GM19025 (cell line): ENCODE measurements at regions not wholly inside any gene's neighbourhood (a gene's known extent, or its start where the extent isn't known, plus 50 kb on each side); places are given as distances from the start of the nearest gene placed in this dataset.
"Not testable (repeated sequence)": the region's sequence is repeated elsewhere in the genome, so short reads cannot be mapped to it uniquely, and the experiment has no call there.

Source experiments
- ATAC-seq: cut with Tn5 transposase; IDR thresholded peaks from one replicate; pipeline ENCODE4 v1.9.1; 2021; ENCODE audit warnings: mild to moderate bottlenecking, low read depth, moderate library complexity; ENCODE audit not compliant: unreplicated experiment

GRCh38 chr10:124197371-124198124 lies 104.2 kb upstream of the CHST15 start:
- ATAC-seq, result no peak

DNA sequence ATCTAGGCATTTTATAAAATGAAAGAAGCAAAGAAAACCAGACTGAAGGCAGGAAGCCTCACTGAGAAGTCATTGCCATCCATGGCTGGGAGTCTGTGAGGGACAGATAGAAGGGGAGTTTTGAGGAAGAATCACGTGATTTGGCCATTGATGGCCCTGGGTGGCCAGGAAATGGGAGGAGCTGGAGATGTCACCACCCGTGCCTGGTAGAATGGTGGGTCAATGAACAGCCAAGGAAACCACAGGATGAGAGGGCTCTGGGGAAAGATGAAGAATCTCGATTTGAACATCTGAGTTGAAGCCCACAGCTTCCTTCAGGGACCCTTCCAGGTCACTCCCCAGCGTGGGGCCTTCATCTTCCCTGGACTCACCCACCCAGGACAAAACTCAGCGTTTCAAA lies 103.3 kb upstream of the CHST15 start:
- no peak for ATAC-seq

DNA sequence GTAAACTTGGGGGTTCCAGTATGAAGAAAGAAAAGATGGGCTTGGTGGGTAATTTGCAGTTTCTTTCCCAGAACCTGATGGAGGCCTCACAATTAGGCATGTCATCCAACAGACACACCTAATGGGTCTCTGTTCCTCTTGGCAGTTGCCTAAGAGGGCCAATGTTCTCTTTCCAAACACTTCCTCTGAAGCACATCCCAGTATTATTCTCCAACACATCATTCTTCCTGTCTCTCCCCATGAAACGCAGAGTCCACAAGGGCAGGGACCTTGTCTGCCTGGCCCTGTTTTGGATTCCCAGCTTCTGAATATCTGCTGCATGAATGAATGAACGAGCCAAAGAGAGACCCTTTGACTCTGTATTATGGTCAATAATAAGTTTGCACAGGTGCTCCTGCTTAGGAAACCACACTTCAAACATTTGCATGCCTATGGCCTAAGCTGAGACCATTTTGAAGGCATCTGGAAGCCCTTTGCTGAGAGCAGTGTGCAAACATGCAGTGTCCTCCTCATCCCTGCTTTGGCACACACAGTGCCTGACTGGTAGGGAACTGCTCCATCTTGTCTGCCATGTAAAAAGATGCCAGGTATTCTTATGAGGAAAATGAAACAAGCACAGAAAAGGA lies 100.9 kb upstream of the CHST15 start:
- ATAC-seq, result no peak

- ATAC-seq, result no peak
Measured at GRCh38 chr10:124193309-124193696, 99.9 kb upstream of the CHST15 start.

- not testable (repeated sequence) for ATAC-seq
Measured at GRCh38 chr10:124192664-124193308, 99.4 kb upstream of the CHST15 start.

DNA sequence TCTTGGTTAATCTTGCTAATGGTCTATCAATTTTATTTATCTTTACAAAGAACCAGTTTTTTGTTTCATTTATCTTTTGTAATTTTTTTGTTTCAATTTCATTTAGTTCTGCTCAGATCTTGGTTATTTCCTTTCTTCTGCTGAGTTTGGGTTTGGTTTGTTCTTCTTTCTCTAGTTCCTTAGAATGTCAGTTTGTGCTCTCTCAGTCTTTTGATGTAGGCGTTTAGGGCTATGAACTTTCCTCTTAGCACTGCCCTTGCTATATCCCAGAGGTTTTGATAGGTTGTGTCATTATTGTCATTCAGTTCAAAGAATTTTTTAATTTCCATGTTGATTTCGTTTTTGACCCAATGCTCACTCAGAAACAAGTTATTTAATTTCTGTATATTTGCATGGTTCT lies 97.1 kb upstream of the CHST15 start:
- ATAC-seq, result not testable (repeated sequence)

GRCh38 chr10:124186956-124187355 lies 93.6 kb upstream of the CHST15 start:
- no peak for ATAC-seq

- ATAC-seq, result no peak
Measured at GRCh38 chr10:124185084-124185483, 91.7 kb upstream of the CHST15 start.

- no peak for ATAC-seq
Measured at GRCh38 chr10:124184208-124184830, 90.9 kb upstream of the CHST15 start.

DNA sequence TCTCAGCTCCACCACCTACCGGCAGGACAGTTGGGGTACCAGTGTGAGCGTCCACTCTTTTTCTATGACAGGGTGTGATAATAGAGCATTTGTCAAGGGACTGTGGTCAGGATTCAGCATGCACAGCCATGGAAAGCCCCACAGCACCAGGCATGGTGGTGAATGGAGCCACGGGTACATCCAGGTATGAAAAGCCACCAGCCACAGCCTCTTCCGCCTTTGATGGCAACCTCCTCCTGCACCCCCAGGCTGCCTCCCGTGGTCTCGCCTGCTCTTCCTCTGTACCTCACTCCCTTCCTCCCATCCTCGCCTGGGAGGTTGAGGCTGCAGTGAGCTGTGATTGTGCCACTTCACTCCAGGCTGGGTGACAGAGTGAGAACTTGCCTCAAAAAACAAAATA lies 90.2 kb upstream of the CHST15 start:
- no peak for ATAC-seq

DNA sequence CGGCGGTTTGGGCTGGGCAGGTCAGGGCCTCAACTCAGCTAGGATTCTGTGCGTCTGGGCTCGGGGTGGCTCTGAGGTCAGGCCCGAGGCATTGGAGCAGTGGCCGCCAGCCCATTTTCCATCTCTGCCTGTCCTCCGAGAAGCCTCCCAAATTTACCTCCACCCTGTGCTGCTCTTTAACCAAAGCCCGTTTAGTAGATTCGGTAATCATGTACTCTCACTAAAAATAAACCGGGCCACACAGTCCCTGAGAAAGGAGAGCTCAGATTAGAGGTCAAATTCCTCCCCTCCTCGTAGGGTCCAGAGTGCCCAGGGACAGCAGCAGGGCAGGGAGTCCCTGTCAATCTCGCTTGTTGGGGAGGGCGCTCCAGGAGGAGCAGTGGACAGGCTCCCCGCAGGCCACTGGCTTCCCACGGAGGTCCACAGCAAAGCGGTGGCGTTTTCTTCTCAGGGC lies 88.7 kb upstream of the CHST15 start:
- ATAC-seq, result no peak

DNA sequence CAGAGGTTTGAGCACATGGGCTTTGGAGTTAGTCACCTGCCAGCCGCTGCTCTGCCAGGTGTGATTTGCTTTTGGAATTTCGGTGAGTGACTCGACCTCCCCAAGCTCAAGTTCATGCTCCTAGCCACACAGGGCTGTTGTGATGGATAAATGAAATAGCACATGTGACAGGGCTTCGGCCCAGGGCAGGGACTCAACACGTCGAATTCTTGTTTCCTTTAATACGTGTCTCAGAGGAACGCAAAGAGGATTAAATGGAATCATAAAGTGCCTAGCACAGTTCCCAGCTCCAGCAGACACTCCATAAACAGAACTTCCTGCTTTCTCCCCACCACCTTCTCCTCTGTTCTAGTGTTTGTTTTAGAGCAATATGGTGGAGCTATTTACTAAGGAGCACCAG lies 88.3 kb upstream of the CHST15 start:
- ATAC-seq, result no peak

GRCh38 chr10:124180947-124181549 lies 87.7 kb upstream of the CHST15 start:
- ATAC-seq, result no peak

DNA sequence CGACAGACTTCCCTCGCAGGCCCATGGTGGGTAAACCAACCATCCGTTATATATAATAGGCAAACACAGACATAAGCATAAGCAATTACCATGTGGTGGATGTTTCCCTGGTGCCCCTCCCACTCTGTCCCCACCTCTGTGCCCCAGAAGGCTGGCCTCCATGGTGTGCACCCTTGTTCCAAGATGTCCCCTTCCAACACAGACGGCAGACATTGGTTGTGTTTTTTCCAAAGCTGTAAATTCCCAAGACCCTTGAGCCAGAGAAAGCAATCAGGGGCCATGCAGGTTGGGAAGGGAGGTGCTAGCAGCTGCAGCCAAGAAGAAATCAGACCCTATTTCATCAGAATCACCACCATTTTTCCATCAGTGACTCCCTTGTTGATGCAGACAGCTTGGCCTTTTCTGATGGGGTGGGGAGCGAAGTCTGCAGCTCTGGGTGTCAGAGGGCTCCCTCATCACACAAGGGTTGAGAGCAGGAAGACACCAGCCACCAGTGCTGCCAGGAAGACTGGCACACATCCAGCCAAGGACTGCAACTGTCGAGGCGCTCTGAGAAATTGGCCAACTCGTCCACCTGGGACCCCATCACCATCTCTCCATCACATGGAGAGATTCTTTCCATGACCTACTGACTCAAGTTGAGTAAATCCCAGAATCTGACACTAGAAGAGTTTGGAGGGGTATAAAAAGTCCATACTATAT lies 86.8 kb upstream of the CHST15 start:
- ATAC-seq, result no peak

GRCh38 chr10:124179308-124180043 lies 86.1 kb upstream of the CHST15 start:
- ATAC-seq, result no peak

DNA sequence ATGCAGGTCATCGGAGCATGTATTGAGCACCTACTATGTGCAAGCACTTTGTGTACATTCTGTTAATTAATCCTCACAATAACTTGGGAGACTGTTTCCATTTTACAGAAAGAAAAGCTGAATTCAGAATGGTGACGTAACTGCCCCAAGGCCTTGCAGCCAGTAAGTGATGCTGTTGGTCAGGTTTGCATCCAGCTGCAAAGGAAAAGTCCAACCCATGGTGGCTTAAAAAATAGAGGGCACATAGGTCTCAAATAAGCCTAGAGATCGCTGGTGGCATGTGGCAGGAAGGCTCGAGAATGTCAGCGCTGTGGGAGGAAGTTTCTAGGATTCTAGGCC lies 83.8 kb upstream of the CHST15 start:
- ATAC-seq, result no peak

DNA sequence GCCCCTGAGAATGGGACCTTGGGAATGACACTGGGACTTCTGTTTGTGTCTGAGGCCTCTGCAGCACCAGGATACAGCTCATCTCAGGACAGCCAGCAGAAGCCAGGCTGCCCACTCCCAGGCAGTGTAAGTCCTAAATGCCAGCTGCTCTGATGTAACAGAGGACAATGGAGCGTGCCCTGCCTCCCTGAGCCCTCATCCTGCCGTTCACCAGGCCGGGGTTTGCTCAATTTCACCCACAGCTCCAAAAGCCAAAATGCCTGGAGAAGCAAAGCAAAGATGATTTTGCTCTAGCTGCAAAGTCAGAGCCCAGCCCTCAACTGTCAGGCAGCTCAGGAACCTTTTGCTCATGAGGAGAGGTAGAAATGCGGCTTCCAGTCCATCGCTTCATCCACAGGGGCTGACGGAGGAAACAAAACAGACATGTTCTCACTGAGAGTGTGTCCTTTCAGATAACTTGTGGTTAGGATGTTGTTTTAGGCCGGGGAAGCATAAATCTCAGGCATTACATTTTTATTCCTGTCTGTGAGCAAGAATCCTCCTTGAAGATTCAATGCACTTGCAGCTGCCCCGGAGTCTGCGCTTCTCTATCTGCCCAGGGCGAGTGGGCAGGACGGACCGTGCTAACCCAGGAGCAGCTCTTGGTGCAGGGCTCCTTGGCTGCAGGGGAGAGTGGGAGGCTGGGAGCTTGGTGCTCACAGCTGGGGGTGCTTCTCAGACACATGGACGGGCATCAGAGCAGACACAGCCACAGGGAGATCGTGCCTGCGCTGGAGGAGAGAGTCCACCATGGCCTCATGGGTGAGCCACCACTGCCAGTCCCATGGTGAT lies 83.2 kb upstream of the CHST15 start:
- no peak for ATAC-seq

DNA sequence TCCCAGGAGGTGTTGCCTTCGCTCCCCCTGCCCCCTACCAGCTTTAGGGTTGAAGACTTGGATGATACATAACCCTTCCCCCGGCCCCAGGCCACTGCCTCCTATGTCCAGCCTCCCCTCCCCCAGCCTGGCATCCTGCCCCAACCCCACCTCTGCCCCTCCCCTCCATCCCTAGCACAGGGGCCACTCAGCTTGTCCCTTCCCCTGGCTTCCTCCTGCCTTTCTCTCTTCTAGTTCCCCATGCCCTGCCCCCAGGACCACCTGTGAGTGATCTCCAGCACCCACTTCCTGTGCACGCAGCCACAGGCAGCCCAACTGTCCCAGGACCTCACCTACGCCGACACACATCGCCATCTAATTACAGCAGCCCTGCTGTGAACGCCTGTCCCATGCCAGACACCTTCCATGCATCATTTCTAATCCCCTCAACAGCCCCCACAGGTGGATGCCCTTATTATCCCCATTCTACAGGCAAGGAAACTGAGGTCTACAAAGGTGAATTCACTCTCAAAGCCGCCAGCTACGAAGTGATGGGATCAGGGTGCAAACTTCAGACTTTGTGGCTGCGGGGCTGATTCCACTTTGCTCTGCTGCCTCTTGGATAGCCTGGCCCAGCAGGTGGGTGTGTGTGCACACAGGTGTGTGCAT lies 82.4 kb upstream of the CHST15 start:
- no peak for ATAC-seq
